Panc1 (cell line): ENCODE measurements at regions not wholly inside any gene's neighbourhood (a gene's known extent, or its start where the extent isn't known, plus 50 kb on each side); places are given as distances from the start of the nearest gene placed in this dataset.

Experiments used
- POLR2AphosphoS5 ChIP-seq: IDR thresholded peaks from 2 replicates; pipeline ENCODE4 v1.6.1; 2012; ENCODE audit warnings: mild to moderate bottlenecking, low read depth, low read length, moderate library complexity
- REST ChIP-seq, 2 experiments: IDR thresholded peaks; 2 replicates each; pipeline ENCODE4 v1.6.1; 2011 to 2012; ENCODE audit warnings: low read depth in 2 of 2, control low read depth in 1 of 2, low read length in 1 of 2, mild to moderate bottlenecking in 1 of 2, moderate library complexity in 1 of 2; ENCODE audit not compliant: insufficient read depth in 1 of 2
- SIN3A ChIP-seq: IDR thresholded peaks from 2 replicates; pipeline ENCODE4 v1.6.1; 2012; ENCODE audit warnings: low read depth, mild to moderate bottlenecking, low read length, moderate library complexity, borderline replicate concordance; ENCODE audit not compliant: insufficient read depth
- TCF7L2 ChIP-seq: IDR thresholded peaks from 2 replicates; pipeline ENCODE4 v1.6.1; 2011; ENCODE audit warnings: mild to moderate bottlenecking, low read depth, low read length, inconsistent platforms
- TF ChIP-seq, protein P1 (sequence below): fragments of 450-650 bp; IDR thresholded peaks from 2 replicates; pipeline ENCODE4 v1.5.1; 2017; ENCODE audit warnings: mild to moderate bottlenecking

DNA sequence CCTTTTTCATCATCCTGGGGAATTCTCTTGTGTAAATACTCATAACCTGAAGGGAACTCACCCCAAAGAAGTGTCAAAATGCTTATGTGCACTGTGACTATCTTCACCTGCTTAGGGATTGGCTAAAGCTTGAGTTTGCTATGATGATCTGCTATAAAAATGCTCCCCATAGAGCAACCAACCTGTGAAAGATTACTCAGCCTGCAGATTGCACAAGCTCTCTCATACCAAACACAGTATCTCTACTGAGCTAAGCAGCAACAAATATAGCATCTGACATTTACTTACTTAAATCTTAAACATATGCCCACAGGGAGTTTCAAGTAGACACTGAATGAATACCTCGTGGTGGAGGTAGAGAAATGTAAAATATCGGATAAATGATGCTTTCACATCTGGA lies 725.8 kb downstream of the MRPL39 start:
- no peak for TF ChIP-seq SIN3A
- TF ChIP-seq, protein P1, sequence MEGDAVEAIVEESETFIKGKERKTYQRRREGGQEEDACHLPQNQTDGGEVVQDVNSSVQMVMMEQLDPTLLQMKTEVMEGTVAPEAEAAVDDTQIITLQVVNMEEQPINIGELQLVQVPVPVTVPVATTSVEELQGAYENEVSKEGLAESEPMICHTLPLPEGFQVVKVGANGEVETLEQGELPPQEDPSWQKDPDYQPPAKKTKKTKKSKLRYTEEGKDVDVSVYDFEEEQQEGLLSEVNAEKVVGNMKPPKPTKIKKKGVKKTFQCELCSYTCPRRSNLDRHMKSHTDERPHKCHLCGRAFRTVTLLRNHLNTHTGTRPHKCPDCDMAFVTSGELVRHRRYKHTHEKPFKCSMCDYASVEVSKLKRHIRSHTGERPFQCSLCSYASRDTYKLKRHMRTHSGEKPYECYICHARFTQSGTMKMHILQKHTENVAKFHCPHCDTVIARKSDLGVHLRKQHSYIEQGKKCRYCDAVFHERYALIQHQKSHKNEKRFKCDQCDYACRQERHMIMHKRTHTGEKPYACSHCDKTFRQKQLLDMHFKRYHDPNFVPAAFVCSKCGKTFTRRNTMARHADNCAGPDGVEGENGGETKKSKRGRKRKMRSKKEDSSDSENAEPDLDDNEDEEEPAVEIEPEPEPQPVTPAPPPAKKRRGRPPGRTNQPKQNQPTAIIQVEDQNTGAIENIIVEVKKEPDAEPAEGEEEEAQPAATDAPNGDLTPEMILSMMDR, result no peak
- no peak for TF ChIP-seq REST (IDR thresholded peaks at IDR 0.05; ENCODE audit: insufficient read depth in 1 of 2, low read depth in 2 of 2, low read length in 1 of 2)
- no peak for TF ChIP-seq POLR2AphosphoS5
- TF ChIP-seq TCF7L2, result no peak
